ENCODE measurements at regions not wholly inside any gene's neighbourhood (a gene's known extent, or its start where the extent isn't known, plus 50 kb on each side); places are given as distances from the start of the nearest gene placed in this dataset.

- Histone ChIP-seq H3K9me3 (no peaks in the 10 kb centered on the region), H3K4me3 (no peak overlapping the region), H3K4me1 (ENCODE audit: control insufficient read depth in 1 of 2, low read depth in 2 of 2) (peaks cover 9 to 41% of the 10 kb centered on the region in 2 donors), H3K27me3 (replicated peaks; ENCODE audit: insufficient read depth) (no peaks in the 10 kb centered on the region), H3K36me3 (no peaks in the 10 kb centered on the region), H3K27ac (peak overlapping the region in 1 of 2 donors; percentile 58)
- no peak for TF ChIP-seq CTCF (IDR thresholded peaks at IDR 0.05)
- DNase-seq (ENCODE audit: low spot score) (no peak), ATAC-seq (ENCODE audit: insufficient number of reproducible peaks, low FRiP score, low read depth) (no peak)
These were observed 49.7 kb upstream of the LHFPL2 start for GRCh38 chr5:78698191-78698791.

Data from thoracic aorta (tissue), 2 donors.